Right kidney (tissue), 1 donor: ENCODE measurements at regions not wholly inside any gene's neighbourhood (a gene's known extent, or its start where the extent isn't known, plus 50 kb on each side); places are given as distances from the start of the nearest gene placed in this dataset.
A peak's percentile ranks its signal among the peaks of the same experiment; 100 is the strongest.
"Not testable (repeated sequence)": the region's sequence is repeated elsewhere in the genome, so short reads cannot be mapped to it uniquely, and the experiment has no call there.

Source experiments
- DNase-seq: peaks from one replicate; pipeline ENCODE4 v3.0.0-alpha.2; 2016

- DNase-seq = no peak
Observed at GRCh38 chr7:69414555-69414954, 183.7 kb upstream of the AUTS2 start.

- DNase-seq = no peak
Observed at GRCh38 chr7:69418869-69419670, 179.2 kb upstream of the AUTS2 start.

- DNase-seq = no peak
Observed at GRCh38 chr7:69419934-69420333, 178.3 kb upstream of the AUTS2 start.

- DNase-seq = no peak
Observed at GRCh38 chr7:69422574-69422985, 175.7 kb upstream of the AUTS2 start.

- no peak for DNase-seq
Observed at GRCh38 chr7:69426705-69427104, 171.6 kb upstream of the AUTS2 start.

GRCh38 chr7:69428089-69428488 is 170.2 kb upstream of the AUTS2 start:
- no peak for DNase-seq

- DNase-seq = no peak
Observed at GRCh38 chr7:69429911-69430383, 168.3 kb upstream of the AUTS2 start.

GRCh38 chr7:69430384-69431021 is 167.8 kb upstream of the AUTS2 start:
- peak; percentile 67 for DNase-seq

GRCh38 chr7:69431626-69432025 is 166.6 kb upstream of the AUTS2 start:
- DNase-seq = no peak

- DNase-seq = not testable (repeated sequence)
Observed at GRCh38 chr7:69432276-69432675, 166.0 kb upstream of the AUTS2 start.

GRCh38 chr7:69433081-69433480 is 165.2 kb upstream of the AUTS2 start:
- no peak for DNase-seq

GRCh38 chr7:69434398-69434815 is 163.9 kb upstream of the AUTS2 start:
- DNase-seq = no peak

- no peak for DNase-seq
Observed at GRCh38 chr7:69435711-69436110, 162.6 kb upstream of the AUTS2 start.

- DNase-seq = no peak
Observed at GRCh38 chr7:69436946-69437345, 161.3 kb upstream of the AUTS2 start.

GRCh38 chr7:69438584-69439412 is 159.5 kb upstream of the AUTS2 start:
- no peak for DNase-seq

GRCh38 chr7:69439636-69440325 is 158.5 kb upstream of the AUTS2 start:
- no peak for DNase-seq

- no peak for DNase-seq
Observed at GRCh38 chr7:69440976-69441375, 157.3 kb upstream of the AUTS2 start.

GRCh38 chr7:69443136-69443535 is 155.1 kb upstream of the AUTS2 start:
- no peak for DNase-seq

GRCh38 chr7:69445541-69445940 is 152.7 kb upstream of the AUTS2 start:
- DNase-seq = no peak

- DNase-seq = not testable (repeated sequence)
Observed at GRCh38 chr7:69446213-69446612, 152.1 kb upstream of the AUTS2 start.

- no peak for DNase-seq
Observed at GRCh38 chr7:69448071-69448470, 150.2 kb upstream of the AUTS2 start.

- DNase-seq = no peak
Observed at GRCh38 chr7:69450456-69450855, 147.8 kb upstream of the AUTS2 start.
